CD14-positive monocyte (primary cell): ENCODE measurements at regions not wholly inside any gene's neighbourhood (a gene's known extent, or its start where the extent isn't known, plus 50 kb on each side); places are given as distances from the start of the nearest gene placed in this dataset.

Experiments
- DNase-seq, 3 donors: peaks; one replicate each; pipeline ENCODE4 v3.0.0-alpha.2; 2011 to 2022
- H2AFZ ChIP-seq: 2 replicates; pipeline ENCODE4 v1.6.0; 2012; ENCODE audit warnings: mild to moderate bottlenecking, low read depth, low read length, inconsistent platforms; ENCODE audit not compliant: insufficient read depth, poor library complexity, severe bottlenecking
- H3K27ac ChIP-seq, 2 donors: 1 replicate in 1 of 2; 2 replicates in 1 of 2; pipeline ENCODE4 v1.5.1; 2012 to 2013; ENCODE audit warnings: low read length in 2 of 2, control low read depth in 1 of 2, inconsistent platforms in 1 of 2, low read depth in 1 of 2, mild to moderate bottlenecking in 1 of 2
- H3K27me3 ChIP-seq, 2 donors: one replicate each; pipeline versions ENCODE4 v1.6.0 to v1.6.1; 2011 to 2013; ENCODE audit warnings: low read length in 2 of 2; ENCODE audit not compliant: control insufficient read depth in 2 of 2, insufficient read depth in 2 of 2
- H3K36me3 ChIP-seq, 2 donors: replicated peaks in 1 of 2; 1 replicate in 1 of 2; 2 replicates in 1 of 2; pipeline versions ENCODE4 v1.5.1 to v1.6.1; 2012 to 2013; ENCODE audit warnings: low read length in 2 of 2, control low read depth in 1 of 2, inconsistent platforms in 1 of 2, mild to moderate bottlenecking in 1 of 2; ENCODE audit not compliant: insufficient read depth in 2 of 2, control insufficient read depth in 1 of 2
- H3K4me1 ChIP-seq, 2 donors: 1 replicate in 1 of 2; 2 replicates in 1 of 2; pipeline versions ENCODE4 v1.5.1 to v1.6.1; 2012 to 2013; ENCODE audit warnings: low read length in 2 of 2, control low read depth in 1 of 2, inconsistent platforms in 1 of 2, mild to moderate bottlenecking in 1 of 2, moderate library complexity in 1 of 2; ENCODE audit not compliant: insufficient read depth in 2 of 2, control insufficient read depth in 1 of 2
- H3K4me2 ChIP-seq: replicated peaks from 2 replicates; pipeline ENCODE3; 2012; ENCODE audit warnings: low read length, moderate library complexity, mild to moderate bottlenecking; ENCODE audit not compliant: poor library complexity, severe bottlenecking; ENCODE audit errors: extremely low read depth
- H3K4me3 ChIP-seq, 3 experiments: fragments of 200-600 bp in 1 of 3; sonication (generic) in 1 of 3; replicated peaks in 1 of 3; 1 replicate in 2 of 3; 2 replicates in 1 of 3; pipeline ENCODE4 v1.5.1; 2011 to 2013; ENCODE audit warnings: low read length in 3 of 3, mild to moderate bottlenecking in 3 of 3, control low read depth in 2 of 3, low read depth in 2 of 3, inconsistent platforms in 1 of 3, moderate library complexity in 1 of 3
- H3K79me2 ChIP-seq: 2 replicates; pipeline ENCODE4 v1.6.0; 2012; ENCODE audit warnings: mild to moderate bottlenecking, control low read depth, inconsistent platforms, low read length, moderate library complexity; ENCODE audit not compliant: insufficient read depth
- H3K9ac ChIP-seq: 2 replicates; pipeline ENCODE4 v1.6.0; 2017; ENCODE audit warnings: low read length, mild to moderate bottlenecking; ENCODE audit not compliant: insufficient read depth, poor library complexity, severe bottlenecking
- H3K9me3 ChIP-seq, 2 donors: replicated peaks in 1 of 2; 1 replicate in 1 of 2; 2 replicates in 1 of 2; pipeline versions ENCODE4 v1.5.1 to v1.6.1; 2012 to 2013; ENCODE audit warnings: low read length in 2 of 2, control low read depth in 1 of 2; ENCODE audit not compliant: control insufficient read depth in 1 of 2, insufficient read depth in 1 of 2
- H4K20me1 ChIP-seq: 2 replicates; pipeline ENCODE4 v1.6.0; 2012; ENCODE audit warnings: mild to moderate bottlenecking, low read length, control low read depth, moderate library complexity; ENCODE audit not compliant: insufficient read depth
- H3K27ac Mint-ChIP-seq, 7 donors: one replicate each; pipeline ENCODE4 v1.8.0; 2020; ENCODE audit warnings: mild to moderate bottlenecking in 7 of 7, mixed read lengths in 7 of 7, moderate library complexity in 6 of 7, inconsistent platforms in 2 of 7
- H3K27me3 Mint-ChIP-seq, 3 donors: one replicate each; pipeline ENCODE4 v1.8.0; 2021 to 2022; ENCODE audit warnings: low read depth in 3 of 3, mild to moderate bottlenecking in 3 of 3, mixed read lengths in 3 of 3, moderate library complexity in 3 of 3, inconsistent platforms in 1 of 3
- H3K36me3 Mint-ChIP-seq, 2 donors: one replicate each; pipeline ENCODE4 v1.8.0; 2020; ENCODE audit warnings: mixed read lengths in 2 of 2, inconsistent platforms in 1 of 2, mild to moderate bottlenecking in 1 of 2
- H3K4me1 Mint-ChIP-seq: one replicate; pipeline ENCODE4 v1.8.0; 2020; ENCODE audit warnings: mild to moderate bottlenecking, mixed read lengths
- H3K4me3 Mint-ChIP-seq, 2 donors: one replicate each; pipeline ENCODE4 v1.8.0; 2020; ENCODE audit warnings: mild to moderate bottlenecking in 2 of 2, mixed read lengths in 2 of 2, moderate library complexity in 1 of 2
- H3K9me3 Mint-ChIP-seq, 7 donors: one replicate each; pipeline ENCODE4 v1.8.0; 2020 to 2022; ENCODE audit warnings: mixed read lengths in 7 of 7, mild to moderate bottlenecking in 6 of 7, moderate library complexity in 6 of 7, inconsistent platforms in 2 of 7
- CTCF ChIP-seq: fragments of 200-600 bp; IDR thresholded peaks from one replicate; pipeline ENCODE4 v1.8.0; 2022; ENCODE audit warnings: antibody characterized with exemption, mild to moderate bottlenecking
- WGBS: methylation state at CpG from one replicate; pipeline ENCODE4 v1.1.5; 2013; ENCODE audit warnings: missing lambda C conversion rate; ENCODE audit not compliant: insufficient coverage; 5-methylcytosine and 5-hydroxymethylcytosine counted together
- intact Hi-C, 2 donors: fragments of 100-400 bp; cut with micrococcal nuclease; formaldehyde crosslinking; loops; one replicate each; pipeline versions ENCODE4 v1.15.0 to v1.15.1; 2023

GRCh38 chr7:25279705-25280104 lies 51.4 kb upstream of the NPVF start:
- no peaks in the 10 kb centered on the region for H3K9me3 ChIP-seq
- Mint-ChIP-seq H3K4me1 (no peaks in the 10 kb centered on the region), H3K27me3 (peaks cover 0 to 7% (median 1%) of the 10 kb centered on the region in 3 donors), H3K4me3 (no peak overlapping the region), H3K36me3 (no peaks in the 10 kb centered on the region), H3K9me3 (peaks cover 0 to 3% (median 0%) of the 10 kb centered on the region in 7 donors), H3K27ac (no peak overlapping the region)
- no peaks in the 10 kb centered on the region for H4K20me1 ChIP-seq
- no peaks in the 10 kb centered on the region for H3K4me1 ChIP-seq
- H3K36me3 ChIP-seq: no peaks in the 10 kb centered on the region
- no peak for DNase-seq
- H3K27ac ChIP-seq: no peak overlapping the region
- H3K9ac ChIP-seq: no peak overlapping the region
- H3K79me2 ChIP-seq: no peaks in the 10 kb centered on the region
- H3K27me3 ChIP-seq: no peaks in the 10 kb centered on the region
- no peak for TF ChIP-seq CTCF
- intact Hi-C loops: no loop called here
- WGBS: 80% methylated on average over 2 of the region's 4 CpGs
- H3K4me2 ChIP-seq: no peak overlapping the region
- H2AFZ ChIP-seq: no peak overlapping the region
- no peak overlapping the region for H3K4me3 ChIP-seq

- Mint-ChIP-seq H3K4me1 (no peaks in the 10 kb centered on the region), H3K9me3 (peaks cover 0 to 3% (median 0%) of the 10 kb centered on the region in 7 donors), H3K4me3 (no peak overlapping the region), H3K36me3 (no peaks in the 10 kb centered on the region), H3K27ac (no peak overlapping the region), H3K27me3 (peaks cover 0 to 6% (median 1%) of the 10 kb centered on the region in 3 donors)
- H3K4me3 ChIP-seq: no peak overlapping the region
- H3K79me2 ChIP-seq: no peaks in the 10 kb centered on the region
- no peak for DNase-seq
- WGBS: 80% methylated on average over 1 of the region's 3 CpGs
- no peaks in the 10 kb centered on the region for H4K20me1 ChIP-seq
- H3K4me1 ChIP-seq: no peaks in the 10 kb centered on the region
- H3K9me3 ChIP-seq: no peaks in the 10 kb centered on the region
- H3K36me3 ChIP-seq: no peaks in the 10 kb centered on the region
- no peaks in the 10 kb centered on the region for H3K27me3 ChIP-seq
- no peak overlapping the region for H3K4me2 ChIP-seq
- H2AFZ ChIP-seq: no peak overlapping the region
- TF ChIP-seq CTCF: no peak
- H3K9ac ChIP-seq: no peak overlapping the region
- intact Hi-C loops: no loop called here
- H3K27ac ChIP-seq: no peak overlapping the region
Measured at GRCh38 chr7:25280181-25280580, 51.9 kb upstream of the NPVF start.
